ENCODE measurements at regions not wholly inside any gene's neighbourhood (a gene's known extent, or its start where the extent isn't known, plus 50 kb on each side); places are given as distances from the start of the nearest gene placed in this dataset.

DNA sequence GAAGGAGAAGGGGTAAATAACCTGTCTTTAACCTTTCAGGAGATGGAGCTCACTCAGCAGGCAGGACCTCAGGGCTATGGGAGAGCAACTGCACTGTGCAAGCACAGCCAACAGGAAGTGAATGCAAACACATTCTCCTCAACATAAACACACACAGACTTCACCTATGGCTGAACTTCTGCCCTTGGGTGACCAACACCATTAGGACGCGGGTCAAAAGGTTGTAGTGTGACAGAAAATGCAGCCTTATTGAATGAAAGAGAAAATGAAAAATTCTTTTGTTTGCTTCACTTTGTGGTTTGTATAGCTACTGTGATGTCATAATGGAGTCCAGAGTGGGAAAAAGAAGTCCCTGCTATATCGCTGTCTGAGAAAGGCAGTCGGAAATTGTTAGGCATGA lies 323.0 kb downstream of the NDFIP2 start:
- DNase-seq: no peak

- no peak for DNase-seq
These were observed 322.3 kb downstream of the NDFIP2 start for GRCh38 chr13:79803296-79803695.

DNA sequence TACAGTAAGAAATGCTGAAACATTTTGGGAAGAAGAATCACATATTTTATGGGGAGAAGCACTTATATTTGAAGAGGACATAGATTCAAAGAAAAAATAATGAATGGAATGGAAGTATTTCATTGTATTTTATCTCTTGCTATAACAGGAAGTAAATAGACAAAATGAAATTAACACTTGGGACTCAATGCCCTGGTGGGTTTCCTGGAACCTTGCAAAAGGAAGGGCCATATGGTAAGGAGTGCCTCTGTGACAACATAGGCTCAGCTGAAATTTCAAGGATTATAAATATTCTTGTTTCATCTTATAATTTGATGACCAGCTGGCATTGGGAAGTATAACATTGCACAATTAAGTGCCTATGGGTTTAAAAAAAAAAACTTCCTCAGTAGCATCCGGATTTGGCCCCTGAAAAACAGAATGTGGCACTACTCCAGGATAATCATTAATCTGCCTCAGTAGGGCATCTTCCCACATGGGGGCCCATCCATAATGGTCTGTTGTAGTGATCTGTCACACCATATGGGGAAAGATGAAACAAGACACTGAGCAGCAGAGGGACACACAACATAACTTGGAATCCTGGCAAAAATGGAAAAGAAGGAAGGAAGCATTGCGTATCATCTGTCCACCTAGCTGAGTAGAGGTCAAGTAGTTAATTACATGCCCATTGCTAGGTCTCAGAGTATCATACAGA lies 321.6 kb downstream of the NDFIP2 start:
- no peak for DNase-seq

- DNase-seq: no peak
These were observed 318.3 kb downstream of the NDFIP2 start for GRCh38 chr13:79799059-79799867.

- DNase-seq: no peak
These were observed 315.2 kb downstream of the NDFIP2 start for GRCh38 chr13:79796136-79796535.

- DNase-seq: no peak
These were observed 314.0 kb downstream of the NDFIP2 start for GRCh38 chr13:79794931-79795330.

GRCh38 chr13:79792716-79793115 lies 311.8 kb downstream of the NDFIP2 start:
- DNase-seq: no peak

- DNase-seq: no peak
These were observed 310.6 kb downstream of the NDFIP2 start for GRCh38 chr13:79791471-79792042.

- no peak for DNase-seq
These were observed 305.2 kb downstream of the NDFIP2 start for GRCh38 chr13:79786176-79786575.

DNA sequence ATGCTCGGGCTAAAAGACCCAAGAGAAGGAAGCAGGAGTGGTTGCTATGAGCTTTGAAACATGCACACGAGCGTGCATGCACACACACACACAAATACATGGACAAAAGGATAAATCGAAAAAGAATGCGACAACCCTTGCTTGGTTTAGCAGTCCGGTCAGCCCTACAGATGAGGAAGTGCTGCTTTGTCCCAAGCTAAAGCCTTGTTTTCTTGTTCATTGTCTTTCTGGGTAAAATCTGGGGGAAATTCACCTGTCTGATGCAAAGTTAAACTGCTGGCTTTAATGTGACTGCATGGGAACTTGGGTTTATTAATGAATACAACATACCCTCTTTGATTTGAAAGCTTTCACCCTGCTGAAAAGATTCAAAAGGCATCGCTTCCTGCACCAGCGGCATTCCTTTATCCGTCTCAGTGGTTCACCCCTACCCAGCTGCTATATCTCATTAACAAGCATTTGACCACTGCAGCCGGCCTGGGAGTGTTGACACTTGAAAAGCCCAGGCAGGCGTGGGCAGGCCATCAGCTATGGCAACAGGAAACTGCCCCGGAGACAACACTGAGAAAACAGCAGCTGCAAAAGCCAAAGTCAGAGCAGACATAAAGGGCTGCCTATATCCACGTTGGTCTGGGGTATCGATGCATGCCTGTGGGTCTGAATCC lies 301.7 kb downstream of the NDFIP2 start:
- no peak for DNase-seq

GRCh38 chr13:79781829-79782540 lies 301.0 kb downstream of the NDFIP2 start:
- DNase-seq: no peak

DNA sequence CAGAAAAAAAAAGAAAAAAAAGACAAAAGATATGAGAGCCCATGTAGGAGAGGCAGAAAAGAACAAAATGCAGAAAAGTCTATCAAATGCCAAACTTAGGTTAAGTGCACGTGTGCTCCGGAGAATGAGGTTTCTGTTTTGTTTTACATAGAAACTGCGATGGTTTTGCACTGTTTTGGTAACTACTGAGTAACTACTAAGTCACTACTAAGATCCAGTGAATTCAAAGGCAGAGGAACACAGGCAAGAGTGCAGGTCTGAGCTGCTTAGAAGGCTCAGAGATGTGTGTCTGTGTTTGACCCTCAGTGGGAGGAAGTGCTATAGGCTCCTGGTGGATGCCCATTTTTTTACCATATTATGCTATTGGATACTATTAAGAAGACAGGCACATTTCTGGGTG lies 299.3 kb downstream of the NDFIP2 start:
- DNase-seq: no peak

DNA sequence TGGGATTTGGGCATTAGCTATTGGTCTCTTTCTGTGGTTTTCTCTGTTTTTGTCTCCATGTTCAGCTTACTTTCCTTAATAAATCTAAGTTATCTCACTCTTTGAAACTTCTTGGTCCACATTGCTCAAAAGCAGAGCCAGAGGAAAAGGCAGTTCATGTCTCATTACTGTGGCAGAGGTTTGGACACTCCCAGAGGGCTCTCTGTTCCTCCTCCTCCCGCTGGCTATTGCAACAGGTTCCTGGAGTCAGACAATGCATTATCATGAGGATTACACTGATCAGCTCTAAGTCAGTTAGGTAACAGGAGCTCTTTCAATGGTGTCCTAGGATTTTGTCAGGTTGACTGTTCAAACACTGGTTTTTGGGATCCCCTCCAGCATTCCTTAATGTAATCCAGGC lies 298.8 kb downstream of the NDFIP2 start:
- DNase-seq: no peak

DNA sequence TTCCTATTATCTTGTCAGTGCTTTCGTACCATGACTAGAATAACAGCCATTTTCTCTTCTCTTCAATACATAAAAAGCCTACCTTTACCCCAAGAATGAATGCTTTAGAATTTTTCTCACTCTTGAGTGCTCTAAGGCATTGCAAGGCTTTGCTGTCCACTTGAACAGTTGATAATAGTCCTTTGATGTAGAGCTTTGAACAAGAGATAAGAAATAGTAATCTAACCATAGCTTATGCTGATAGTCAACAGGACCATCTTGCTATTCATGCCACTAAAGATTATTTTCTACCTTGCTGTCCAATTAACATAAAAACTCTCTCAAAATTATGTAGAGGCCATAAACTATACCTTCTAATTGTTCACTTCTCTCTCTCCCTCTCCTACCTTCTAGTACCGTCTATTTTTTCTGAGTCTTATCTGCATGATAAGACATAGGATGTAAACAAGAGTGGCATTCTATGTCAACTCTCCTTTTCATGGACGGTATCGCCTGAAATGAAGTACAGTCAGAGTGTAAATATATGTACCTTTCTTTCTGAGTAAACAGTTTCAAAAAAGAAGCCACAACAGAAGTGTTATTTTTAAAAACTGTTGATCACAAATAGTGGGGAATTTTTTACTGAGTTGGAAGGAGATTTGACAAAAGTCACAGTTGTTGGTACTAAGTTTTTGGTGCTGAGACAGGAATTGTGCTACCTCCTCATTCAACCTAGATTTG lies 297.9 kb downstream of the NDFIP2 start:
- DNase-seq: no peak

GRCh38 chr13:79777504-79777903 lies 296.5 kb downstream of the NDFIP2 start:
- no peak for DNase-seq

DNA sequence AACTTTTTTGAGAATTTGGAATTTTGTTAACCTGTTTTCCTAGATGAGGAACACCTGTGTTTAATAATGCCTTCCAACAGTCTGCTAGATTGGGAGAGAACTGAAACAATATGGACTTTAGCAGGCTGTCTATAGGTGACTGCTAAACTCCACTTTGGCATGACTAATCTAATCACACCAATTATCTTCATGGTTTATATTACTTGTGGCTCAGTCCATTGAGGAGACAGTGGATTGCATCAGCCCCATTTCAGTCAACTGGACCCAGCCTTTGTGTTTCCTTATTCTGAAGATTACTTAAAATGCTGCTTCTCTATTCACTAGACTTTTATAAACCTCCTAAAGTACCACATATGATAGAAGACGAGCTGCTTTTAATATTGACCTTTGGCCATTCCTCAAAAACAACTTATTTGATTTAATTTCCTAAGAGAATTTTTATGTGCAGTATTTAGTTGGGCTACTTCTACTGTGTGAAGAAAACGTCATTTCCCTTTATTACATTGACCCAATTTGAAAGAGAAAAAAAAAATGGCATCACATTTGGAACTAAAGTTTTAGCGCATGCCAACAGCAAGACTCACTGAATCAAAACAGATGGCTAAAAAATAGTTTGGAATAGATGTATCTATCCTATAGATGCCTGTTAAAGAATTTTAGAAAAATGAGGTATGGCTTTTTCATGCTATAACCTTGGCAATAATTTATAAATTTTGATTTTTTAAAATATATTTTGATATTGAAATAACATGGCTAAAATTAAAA lies 295.8 kb downstream of the NDFIP2 start:
- DNase-seq: no peak

GRCh38 chr13:79775830-79776229 lies 294.9 kb downstream of the NDFIP2 start:
- DNase-seq: no peak

DNA sequence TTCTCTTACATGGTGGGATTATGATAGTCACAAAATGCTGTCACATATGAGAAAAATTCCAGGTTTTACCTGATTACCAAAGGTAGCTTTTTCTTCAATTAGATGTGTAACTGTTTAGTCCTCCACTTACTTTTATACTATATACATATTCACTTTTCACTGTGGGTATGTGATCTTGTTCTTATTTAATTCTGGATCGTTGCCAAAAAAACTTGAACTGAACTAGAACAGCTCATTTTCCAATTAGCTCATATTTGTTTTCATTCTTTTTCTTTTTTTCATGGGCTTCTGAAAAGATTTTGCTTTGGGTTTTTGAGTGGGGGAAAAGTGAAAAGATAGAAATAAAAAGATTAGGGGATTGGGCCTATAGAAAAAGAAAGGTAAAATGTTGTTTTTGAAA lies 291.9 kb downstream of the NDFIP2 start:
- DNase-seq: no peak

GRCh38 chr13:79771493-79771892 lies 290.5 kb downstream of the NDFIP2 start:
- no peak for DNase-seq

DNA sequence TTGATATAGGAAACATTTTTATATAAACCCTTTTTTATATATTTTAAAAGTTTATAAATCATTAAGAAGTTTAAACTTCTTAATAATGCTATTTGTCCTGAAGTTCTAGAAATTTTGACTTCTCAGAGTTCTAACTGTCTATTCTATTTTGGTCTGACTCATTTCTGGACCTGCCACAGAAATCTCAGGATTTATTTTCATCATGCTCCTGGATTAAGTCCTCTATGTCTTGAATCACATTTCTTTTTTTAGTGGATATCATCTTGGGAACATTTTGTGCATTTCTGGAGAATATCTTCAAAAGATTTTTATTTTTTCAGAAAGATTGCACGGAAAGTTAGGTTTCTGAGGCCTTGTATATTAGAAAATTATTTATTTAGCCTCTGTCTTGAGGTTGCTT lies 289.1 kb downstream of the NDFIP2 start:
- DNase-seq: no peak

DNA sequence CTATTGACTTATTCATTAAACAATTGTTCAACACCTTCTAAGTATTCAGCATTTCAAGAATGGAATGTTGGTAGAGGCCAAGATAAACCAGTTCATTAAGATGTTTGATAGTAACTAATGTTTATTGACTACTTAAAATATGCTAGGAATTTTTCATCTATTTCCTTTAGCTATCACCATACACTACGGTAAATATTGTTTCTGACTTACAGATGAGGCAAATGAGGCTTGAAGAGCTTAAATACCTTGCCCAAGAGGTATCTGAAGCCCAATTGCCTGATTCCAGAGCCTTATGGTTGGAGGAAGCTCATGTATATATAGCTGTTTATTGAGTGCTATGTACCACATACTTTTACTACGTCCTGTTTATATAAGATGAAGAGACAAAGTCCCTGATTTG lies 286.2 kb downstream of the NDFIP2 start:
- no peak for DNase-seq
